ENCODE measurements at regions not wholly inside any gene's neighbourhood (a gene's known extent, or its start where the extent isn't known, plus 50 kb on each side); places are given as distances from the start of the nearest gene placed in this dataset.
A peak's percentile ranks its signal among the peaks of the same experiment; 100 is the strongest.

DNA sequence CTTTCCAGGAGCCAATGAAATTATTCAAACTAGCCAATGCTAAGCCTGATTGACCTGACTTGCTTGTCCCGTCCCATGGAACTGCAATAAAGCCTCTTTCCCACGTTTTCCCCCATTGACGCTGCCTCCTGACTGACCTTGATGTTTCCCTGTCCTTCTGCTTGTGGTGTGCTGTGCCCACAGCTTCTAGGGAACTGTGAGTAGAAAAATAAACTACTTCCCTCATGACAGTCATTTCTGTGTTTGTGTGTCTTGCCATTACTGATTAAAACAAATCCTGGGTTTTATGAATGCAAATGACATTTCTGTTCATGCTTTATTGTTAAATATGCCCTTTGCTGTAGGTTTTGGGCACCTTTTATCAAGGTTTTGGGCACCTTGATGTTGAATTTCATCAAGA lies 91.3 kb upstream of the ABI1 start:
- H3K4me1 ChIP-seq = no peaks in the 10 kb centered on the region
- no peaks in the 10 kb centered on the region for H3K36me3 ChIP-seq
- TF ChIP-seq EP300 (IDR thresholded peaks at IDR 0.05) (no peak), POLR2A (IDR thresholded peaks at IDR 0.05) (no peak), POLR2AphosphoS5 (IDR thresholded peaks at IDR 0.05) (no peak)
- TF ChIP-seq, protein P1, sequence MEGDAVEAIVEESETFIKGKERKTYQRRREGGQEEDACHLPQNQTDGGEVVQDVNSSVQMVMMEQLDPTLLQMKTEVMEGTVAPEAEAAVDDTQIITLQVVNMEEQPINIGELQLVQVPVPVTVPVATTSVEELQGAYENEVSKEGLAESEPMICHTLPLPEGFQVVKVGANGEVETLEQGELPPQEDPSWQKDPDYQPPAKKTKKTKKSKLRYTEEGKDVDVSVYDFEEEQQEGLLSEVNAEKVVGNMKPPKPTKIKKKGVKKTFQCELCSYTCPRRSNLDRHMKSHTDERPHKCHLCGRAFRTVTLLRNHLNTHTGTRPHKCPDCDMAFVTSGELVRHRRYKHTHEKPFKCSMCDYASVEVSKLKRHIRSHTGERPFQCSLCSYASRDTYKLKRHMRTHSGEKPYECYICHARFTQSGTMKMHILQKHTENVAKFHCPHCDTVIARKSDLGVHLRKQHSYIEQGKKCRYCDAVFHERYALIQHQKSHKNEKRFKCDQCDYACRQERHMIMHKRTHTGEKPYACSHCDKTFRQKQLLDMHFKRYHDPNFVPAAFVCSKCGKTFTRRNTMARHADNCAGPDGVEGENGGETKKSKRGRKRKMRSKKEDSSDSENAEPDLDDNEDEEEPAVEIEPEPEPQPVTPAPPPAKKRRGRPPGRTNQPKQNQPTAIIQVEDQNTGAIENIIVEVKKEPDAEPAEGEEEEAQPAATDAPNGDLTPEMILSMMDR (IDR thresholded peaks at IDR 0.05) = no peak
- no peak overlapping the region for H3K4me3 ChIP-seq
- no peak overlapping the region for H3K27ac ChIP-seq
- intact Hi-C loops (cut with DNase I; ENCODE audit: low total_unique reads) = no loop called here
- 65 to 83% (median 70%) methylated on average over 3 of the region's 3 CpGs for WGBS, 5 donors
- H3K9me3 ChIP-seq = peaks cover 0 to 10% (median 8%) of the 10 kb centered on the region in 4 donors
- no peak for DNase-seq
- no peaks in the 10 kb centered on the region for H3K27me3 ChIP-seq

DNA sequence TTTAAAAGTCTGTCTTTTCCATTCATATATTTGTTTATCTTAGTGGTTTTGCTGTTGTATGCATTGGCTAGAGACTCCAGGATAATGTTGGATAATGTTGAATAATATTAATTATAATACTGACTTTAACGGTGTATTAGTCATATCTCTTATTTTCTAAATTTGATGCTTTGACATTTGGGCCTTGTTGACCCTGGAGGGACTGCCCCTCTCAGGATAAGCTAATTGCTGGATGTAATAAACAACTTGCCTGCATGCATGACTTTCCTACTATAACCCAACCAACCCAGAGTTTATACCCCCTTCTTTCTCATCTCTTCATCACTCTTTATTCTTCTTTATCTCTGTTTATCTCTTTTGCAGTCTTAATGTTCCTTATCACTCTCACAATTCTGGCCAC lies 90.9 kb upstream of the ABI1 start:
- 65 to 76% (median 70%) methylated on average over 1 of the region's 1 CpG for WGBS, 5 donors
- H3K4me3 ChIP-seq = no peak overlapping the region
- no peaks in the 10 kb centered on the region for H3K36me3 ChIP-seq
- no peaks in the 10 kb centered on the region for H3K27me3 ChIP-seq
- peaks cover 0 to 10% (median 8%) of the 10 kb centered on the region in 4 donors for H3K9me3 ChIP-seq
- H3K27ac ChIP-seq = no peak overlapping the region
- intact Hi-C loops (cut with DNase I; ENCODE audit: low total_unique reads) = no loop called here
- TF ChIP-seq, protein P1 (IDR thresholded peaks at IDR 0.05) = no peak
- TF ChIP-seq EP300 (IDR thresholded peaks at IDR 0.05) (no peak), POLR2AphosphoS5 (IDR thresholded peaks at IDR 0.05) (no peak), POLR2A (IDR thresholded peaks at IDR 0.05) (no peak)
- H3K4me1 ChIP-seq = no peaks in the 10 kb centered on the region
- no peak for DNase-seq

DNA sequence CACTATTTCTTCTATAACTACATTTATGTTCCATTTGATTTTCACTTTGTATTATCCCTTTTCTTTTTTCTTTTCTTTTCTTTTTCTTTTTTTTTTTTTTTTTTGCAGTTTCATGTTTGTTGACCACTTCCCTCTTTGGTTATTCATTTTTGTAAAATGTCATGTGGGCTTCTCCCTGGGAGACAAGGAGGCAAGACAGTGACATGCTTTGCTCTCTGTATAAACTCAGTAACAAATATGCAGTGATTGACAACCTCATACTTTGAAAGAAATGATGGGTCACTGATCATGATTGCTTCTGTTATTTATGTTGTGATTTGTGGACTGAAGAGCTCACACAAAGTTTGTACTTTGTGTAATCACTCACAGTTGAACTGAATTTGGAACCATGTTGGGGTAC lies 90.2 kb upstream of the ABI1 start:
- no peak overlapping the region for H3K27ac ChIP-seq
- no peak for DNase-seq
- TF ChIP-seq, protein P1 (IDR thresholded peaks at IDR 0.05) = no peak
- no peak for TF ChIP-seq POLR2A (IDR thresholded peaks at IDR 0.05)
- no peak for TF ChIP-seq EP300 (IDR thresholded peaks at IDR 0.05)
- TF ChIP-seq POLR2AphosphoS5 (IDR thresholded peaks at IDR 0.05) = no peak
- H3K36me3 ChIP-seq = no peaks in the 10 kb centered on the region
- H3K27me3 ChIP-seq = peaks cover 0 to 6% (median 0%) of the 10 kb centered on the region in 3 donors
- H3K9me3 ChIP-seq = peaks cover 0 to 10% (median 8%) of the 10 kb centered on the region in 4 donors
- no peaks in the 10 kb centered on the region for H3K4me1 ChIP-seq
- intact Hi-C loops (cut with DNase I; ENCODE audit: low total_unique reads) = no loop called here
- H3K4me3 ChIP-seq = no peak overlapping the region

DNA sequence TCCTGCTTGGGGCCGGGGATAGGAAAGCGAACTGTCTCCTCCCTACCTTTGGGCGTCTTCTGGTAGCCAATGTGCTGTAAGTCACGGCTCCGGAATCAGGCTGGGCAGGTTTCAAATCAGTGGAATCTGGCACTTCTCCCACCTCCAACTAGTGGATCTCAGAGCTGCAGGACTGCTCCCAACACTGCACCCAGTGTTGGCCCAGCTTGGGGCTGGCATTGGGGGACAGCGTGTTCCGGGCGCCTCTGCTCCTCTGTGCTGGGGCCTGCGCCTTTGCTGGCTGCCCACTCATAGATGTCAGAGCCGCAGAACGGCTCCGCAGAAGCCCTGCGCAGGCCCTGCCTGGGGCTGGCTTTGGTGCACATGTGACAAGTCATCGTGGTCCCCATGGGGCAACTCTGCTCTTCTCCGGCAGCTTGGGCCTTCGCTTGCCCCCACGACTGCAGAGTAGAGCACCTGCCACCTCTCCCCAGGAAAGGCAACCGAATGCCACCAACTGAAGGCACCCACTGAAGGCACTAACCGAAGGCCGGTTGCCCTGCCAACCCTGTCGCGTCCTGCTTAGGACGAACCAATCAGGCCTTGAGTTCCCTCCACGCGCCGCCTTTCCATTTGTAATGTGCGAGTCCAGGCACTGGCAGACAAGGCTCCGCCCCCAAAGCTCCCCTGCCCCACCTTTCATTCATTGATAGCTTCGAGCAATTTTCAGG lies 85.5 kb upstream of the ABI1 start:
- Histone ChIP-seq H3K36me3 (no peaks in the 10 kb centered on the region), H3K27ac (no peak overlapping the region), H3K4me1 (no peaks in the 10 kb centered on the region), H3K9me3 (peaks cover 0 to 10% (median 8%) of the 10 kb centered on the region in 4 donors), H3K27me3 (peaks cover 0 to 17% (median 0%) of the 10 kb centered on the region in 3 donors), H3K4me3 (no peak overlapping the region)
- peak in 1 of 2 donors; percentile 13 for DNase-seq
- 36 to 78% (median 41%) methylated on average over 24 to 29 of the region's 29 CpGs for WGBS, 5 donors
- no peak for TF ChIP-seq POLR2AphosphoS5 (IDR thresholded peaks at IDR 0.05)
- TF ChIP-seq EP300 (IDR thresholded peaks at IDR 0.05) = no peak
- TF ChIP-seq POLR2A (IDR thresholded peaks at IDR 0.05) = no peak
- TF ChIP-seq, protein P1 (IDR thresholded peaks at IDR 0.05) = no peak
- intact Hi-C loops (cut with DNase I; ENCODE audit: low total_unique reads) = no loop called here

All from stomach (tissue), 8 donors.